Endodermal cell (in vitro differentiated cells): ENCODE measurements at regions not wholly inside any gene's neighbourhood (a gene's known extent, or its start where the extent isn't known, plus 50 kb on each side); places are given as distances from the start of the nearest gene placed in this dataset.

Source experiments
- DNase-seq: peaks from one replicate; pipeline ENCODE4 v3.0.0-alpha.2; 2017
- H3K27ac ChIP-seq: 2 replicates; pipeline ENCODE4 v1.5.1; 2013; ENCODE audit warnings: mild to moderate bottlenecking, low read depth, low read length, moderate library complexity
- H3K27me3 ChIP-seq: 2 replicates; pipeline ENCODE4 v1.6.1; 2013; ENCODE audit warnings: mild to moderate bottlenecking, low read length, moderate library complexity; ENCODE audit not compliant: insufficient read depth, control insufficient read depth, poor library complexity, severe bottlenecking
- H3K36me3 ChIP-seq: 2 replicates; pipeline ENCODE4 v1.7.0; 2013; ENCODE audit warnings: mild to moderate bottlenecking, low read length, moderate library complexity; ENCODE audit not compliant: control insufficient read depth, insufficient read depth
- H3K4me1 ChIP-seq: one replicate; pipeline ENCODE4 v1.7.0; 2013; ENCODE audit warnings: low read length; ENCODE audit not compliant: control insufficient read depth, insufficient read depth
- H3K4me3 ChIP-seq: 2 replicates; pipeline ENCODE4 v1.5.1; 2013; ENCODE audit warnings: mild to moderate bottlenecking, low read length, moderate library complexity
- H3K9ac ChIP-seq: 2 replicates; pipeline ENCODE4 v1.6.1; 2013; ENCODE audit warnings: mild to moderate bottlenecking, low read length, moderate library complexity; ENCODE audit not compliant: poor library complexity, severe bottlenecking; ENCODE audit errors: extremely low read depth
- H3K9me3 ChIP-seq: 2 replicates; pipeline ENCODE4 v1.6.1; 2013; ENCODE audit warnings: mild to moderate bottlenecking, low read length, moderate library complexity; ENCODE audit not compliant: control insufficient read depth
- H3K27ac Mint-ChIP-seq: 2 replicates; pipeline ENCODE4 v1.8.0; 2020; ENCODE audit warnings: mixed read lengths
- H3K27me3 Mint-ChIP-seq: 2 replicates; pipeline ENCODE4 v1.8.0; 2021; ENCODE audit warnings: mild to moderate bottlenecking, mixed read lengths; ENCODE audit not compliant: insufficient read depth
- H3K36me3 Mint-ChIP-seq: 2 replicates; pipeline ENCODE4 v1.8.0; 2020; ENCODE audit warnings: low read depth, mixed read lengths
- H3K4me1 Mint-ChIP-seq: 2 replicates; pipeline ENCODE4 v1.8.0; 2020; ENCODE audit warnings: mixed read lengths
- H3K4me3 Mint-ChIP-seq: 2 replicates; pipeline ENCODE4 v1.8.0; 2020; ENCODE audit warnings: mild to moderate bottlenecking, moderate library complexity, mixed read lengths
- H3K9me3 Mint-ChIP-seq: 2 replicates; pipeline ENCODE4 v1.8.0; 2020; ENCODE audit warnings: mild to moderate bottlenecking, mixed read lengths
- WGBS, 2 experiments: methylation state at CpG; one replicate each; pipeline versions ENCODE4 v1.1.5 to v1.1.7; 2013; ENCODE audit warnings: missing lambda C conversion rate in 2 of 2, mixed read lengths in 1 of 2; ENCODE audit not compliant: insufficient coverage in 1 of 2, insufficient read length in 1 of 2; 5-methylcytosine and 5-hydroxymethylcytosine counted together
- TF ChIP-seq, protein P1 (sequence below): fragments of 200-600 bp; sonication (generic); conservative IDR thresholded peaks from 2 replicates; pipeline ENCODE4 v1.5.0; 2021; ENCODE audit warnings: antibody characterized with exemption, mild to moderate bottlenecking

DNA sequence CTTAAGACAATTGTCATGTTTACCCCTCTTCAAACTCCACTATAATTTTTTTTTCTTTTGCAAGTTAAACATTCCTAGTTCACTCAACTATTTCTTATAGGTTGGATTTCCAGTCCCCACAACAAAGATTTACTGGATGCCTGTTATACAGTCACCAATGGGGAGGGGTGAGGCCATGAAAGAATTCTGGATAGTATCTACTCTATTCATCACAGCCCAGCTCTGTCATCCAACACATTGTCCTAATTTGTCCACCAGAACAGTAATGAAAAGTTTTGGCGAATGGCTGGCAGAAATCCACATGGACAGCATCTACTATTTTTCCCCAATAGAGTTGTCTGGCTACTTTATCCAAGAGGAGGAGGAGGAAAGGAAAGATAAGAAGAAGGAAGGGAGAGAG, 192.7 kb upstream of the S100G start:
- no peak for DNase-seq
- no peak overlapping the region for H3K4me3 Mint-ChIP-seq
- no peaks in the 10 kb centered on the region for H3K9me3 Mint-ChIP-seq
- no peak overlapping the region for H3K9ac ChIP-seq
- no peaks in the 10 kb centered on the region for H3K36me3 ChIP-seq
- TF ChIP-seq, protein P1, sequence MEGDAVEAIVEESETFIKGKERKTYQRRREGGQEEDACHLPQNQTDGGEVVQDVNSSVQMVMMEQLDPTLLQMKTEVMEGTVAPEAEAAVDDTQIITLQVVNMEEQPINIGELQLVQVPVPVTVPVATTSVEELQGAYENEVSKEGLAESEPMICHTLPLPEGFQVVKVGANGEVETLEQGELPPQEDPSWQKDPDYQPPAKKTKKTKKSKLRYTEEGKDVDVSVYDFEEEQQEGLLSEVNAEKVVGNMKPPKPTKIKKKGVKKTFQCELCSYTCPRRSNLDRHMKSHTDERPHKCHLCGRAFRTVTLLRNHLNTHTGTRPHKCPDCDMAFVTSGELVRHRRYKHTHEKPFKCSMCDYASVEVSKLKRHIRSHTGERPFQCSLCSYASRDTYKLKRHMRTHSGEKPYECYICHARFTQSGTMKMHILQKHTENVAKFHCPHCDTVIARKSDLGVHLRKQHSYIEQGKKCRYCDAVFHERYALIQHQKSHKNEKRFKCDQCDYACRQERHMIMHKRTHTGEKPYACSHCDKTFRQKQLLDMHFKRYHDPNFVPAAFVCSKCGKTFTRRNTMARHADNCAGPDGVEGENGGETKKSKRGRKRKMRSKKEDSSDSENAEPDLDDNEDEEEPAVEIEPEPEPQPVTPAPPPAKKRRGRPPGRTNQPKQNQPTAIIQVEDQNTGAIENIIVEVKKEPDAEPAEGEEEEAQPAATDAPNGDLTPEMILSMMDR, result no peak
- no peak overlapping the region for H3K4me3 ChIP-seq
- no peaks in the 10 kb centered on the region for H3K9me3 ChIP-seq
- no peaks in the 10 kb centered on the region for H3K27me3 ChIP-seq
- H3K27ac ChIP-seq, result no peak overlapping the region
- H3K27ac Mint-ChIP-seq, result no peak overlapping the region
- H3K4me1 ChIP-seq, result no peaks in the 10 kb centered on the region
- peaks cover 24% of the 10 kb centered on the region for H3K4me1 Mint-ChIP-seq
- no CpG with 5 or more reads among the region's 1 CpG for WGBS, 2 experiments
- H3K36me3 Mint-ChIP-seq, result peaks cover 48% of the 10 kb centered on the region
- H3K27me3 Mint-ChIP-seq, result no peaks in the 10 kb centered on the region

DNA sequence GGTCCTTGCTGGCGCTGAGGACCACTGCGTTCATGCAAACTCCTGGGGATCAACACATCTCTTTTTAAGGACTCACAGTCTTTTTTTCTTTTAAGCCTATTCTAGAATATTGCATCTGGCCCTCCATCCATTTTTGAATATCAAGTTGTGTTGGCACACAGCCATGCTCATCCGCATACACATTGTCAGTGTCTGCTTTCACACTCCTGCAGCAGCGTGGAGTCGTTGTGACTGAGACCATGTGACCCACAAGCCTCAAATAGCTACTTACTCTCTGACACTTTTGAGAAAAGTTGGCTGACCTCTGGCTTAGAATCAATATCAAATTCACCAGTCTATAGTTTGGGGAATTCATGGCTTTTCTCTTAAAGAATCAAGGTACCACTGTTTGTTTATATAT, 191.8 kb upstream of the S100G start:
- H3K9ac ChIP-seq, result no peak overlapping the region
- 86 to 92% methylated on average over 2 to 5 of the region's 5 CpGs for WGBS, 2 experiments
- no peak for DNase-seq
- no peaks in the 10 kb centered on the region for H3K27me3 ChIP-seq
- no peaks in the 10 kb centered on the region for H3K27me3 Mint-ChIP-seq
- no peaks in the 10 kb centered on the region for H3K4me1 ChIP-seq
- H3K9me3 Mint-ChIP-seq, result no peaks in the 10 kb centered on the region
- no peak overlapping the region for H3K4me3 ChIP-seq
- no peak overlapping the region for H3K27ac Mint-ChIP-seq
- H3K4me3 Mint-ChIP-seq, result no peak overlapping the region
- TF ChIP-seq, protein P1, result no peak
- H3K9me3 ChIP-seq, result no peaks in the 10 kb centered on the region
- H3K4me1 Mint-ChIP-seq, result peaks cover 24% of the 10 kb centered on the region
- H3K27ac ChIP-seq, result no peak overlapping the region
- H3K36me3 ChIP-seq, result no peaks in the 10 kb centered on the region
- peaks cover 54% of the 10 kb centered on the region for H3K36me3 Mint-ChIP-seq

DNA sequence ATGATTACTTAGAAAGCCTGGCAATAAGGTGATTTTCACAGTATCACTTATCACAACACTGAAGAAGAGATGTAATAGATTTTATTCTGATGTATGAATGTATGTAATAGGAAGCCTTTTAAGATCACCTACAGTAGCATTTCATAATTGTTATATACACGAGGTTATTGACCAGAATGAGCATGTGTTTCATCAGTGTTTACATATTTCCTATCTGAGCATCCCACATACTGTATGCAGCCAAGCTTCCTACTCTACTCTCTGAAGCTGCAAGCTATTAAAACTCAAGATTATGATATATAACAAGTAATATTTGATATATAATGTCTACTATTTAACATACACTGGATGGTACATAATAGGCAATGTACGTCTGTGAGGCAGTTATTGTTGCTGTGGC, 190.9 kb upstream of the S100G start:
- Histone ChIP-seq H3K27me3 (no peaks in the 10 kb centered on the region), H3K27ac (no peak overlapping the region), H3K4me3 (no peak overlapping the region), H3K9me3 (no peaks in the 10 kb centered on the region), H3K9ac (no peak overlapping the region), H3K4me1 (no peaks in the 10 kb centered on the region), H3K36me3 (no peaks in the 10 kb centered on the region)
- peaks cover 27% of the 10 kb centered on the region for H3K4me1 Mint-ChIP-seq
- H3K36me3 Mint-ChIP-seq, result peaks cover 56% of the 10 kb centered on the region
- no peaks in the 10 kb centered on the region for H3K27me3 Mint-ChIP-seq
- no peak overlapping the region for H3K4me3 Mint-ChIP-seq
- 83% methylated on average over 2 of the region's 2 CpGs; no CpG with 5 or more reads in 1 of the 2 experiments for WGBS, 2 experiments
- TF ChIP-seq, protein P1, result no peak
- no peaks in the 10 kb centered on the region for H3K9me3 Mint-ChIP-seq
- no peak overlapping the region for H3K27ac Mint-ChIP-seq
- no peak for DNase-seq
